H1 (cell line): ENCODE measurements at regions not wholly inside any gene's neighbourhood (a gene's known extent, or its start where the extent isn't known, plus 50 kb on each side); places are given as distances from the start of the nearest gene placed in this dataset.

ENCODE experiments used
- CTCF ChIA-PET: fragments of 300-600 bp; sonication (Branson Sonifier 250); formaldehyde crosslinking; loops from one replicate; lab custom pipeline; 2021; ENCODE audit not compliant: partially characterized antibody; lab: Charles Lee
- POLR2A ChIA-PET: fragments of 300-600 bp; sonication (Branson Sonifier 250); formaldehyde crosslinking; loops from one replicate; lab custom pipeline; 2021; ENCODE audit warnings: inconsistent platforms; ENCODE audit not compliant: partially characterized antibody; lab: Charles Lee
- DNase-seq, 2 experiments: peaks; one replicate each; pipeline versions ENCODE4 v3.0.0 to v3.0.0-alpha.2; 2010 to 2022; ENCODE audit warnings: low spot score in 2 of 2, low read depth in 1 of 2, mixed read lengths in 1 of 2
- FAIRE-seq: peaks from 2 replicates; lab custom pipeline; 2011; peaks lifted over from hg19 to GRCh38; lab: Jason Lieb, UNC
- H2AFZ ChIP-seq: 2 replicates; pipeline ENCODE4 v1.8.1; 2012; ENCODE audit warnings: low read length, inconsistent platforms
- H2AK5ac ChIP-seq: 2 replicates; pipeline ENCODE4 v1.6.1; 2013; ENCODE audit warnings: low read depth, low read length
- H2BK120ac ChIP-seq: replicated peaks from 2 replicates; pipeline ENCODE3; 2013; ENCODE audit warnings: low read depth, low read length, inconsistent platforms
- H2BK12ac ChIP-seq: 2 replicates; pipeline ENCODE4 v1.6.1; 2013; ENCODE audit warnings: low read depth, low read length
- H2BK15ac ChIP-seq: 2 replicates; pipeline ENCODE4 v1.6.1; 2013; ENCODE audit warnings: low read length
- H2BK20ac ChIP-seq: 2 replicates; pipeline ENCODE4 v1.6.1; 2013; ENCODE audit warnings: low read length
- H2BK5ac ChIP-seq: 2 replicates; pipeline ENCODE4 v1.6.1; 2013; ENCODE audit warnings: low read depth, low read length
- H3K14ac ChIP-seq: 2 replicates; pipeline ENCODE4 v1.6.1; 2013; ENCODE audit warnings: inconsistent platforms; ENCODE audit not compliant: insufficient read length
- H3K18ac ChIP-seq: 2 replicates; pipeline ENCODE4 v1.6.1; 2013; ENCODE audit warnings: low read length; ENCODE audit errors: extremely low read depth
- H3K23ac ChIP-seq: 2 replicates; pipeline ENCODE4 v1.6.1; 2013; ENCODE audit warnings: inconsistent platforms; ENCODE audit not compliant: insufficient read length
- H3K23me2 ChIP-seq: 2 replicates; pipeline ENCODE4 v1.6.1; 2013; ENCODE audit warnings: low read depth, low read length
- H3K27ac ChIP-seq: 2 replicates; pipeline ENCODE4 v1.6.1; 2011; ENCODE audit warnings: low read depth, low read length, inconsistent platforms
- H3K27me3 ChIP-seq, 4 experiments: replicated peaks in 1 of 4; 1 replicate in 1 of 4; 2 replicates in 3 of 4; pipeline versions ENCODE4 v1.6.1 to v1.8.1; 2011 to 2013; ENCODE audit warnings: low read length in 3 of 4, mild to moderate bottlenecking in 3 of 4, inconsistent platforms in 2 of 4, mixed read lengths in 2 of 4, moderate library complexity in 1 of 4; ENCODE audit not compliant: control insufficient read depth in 3 of 4, insufficient read depth in 3 of 4; ENCODE audit errors: extremely low read depth in 1 of 4
- H3K36me3 ChIP-seq, 4 experiments: 2 replicates each; pipeline versions ENCODE4 v1.6.1 to v1.8.1; 2011 to 2013; ENCODE audit warnings: mild to moderate bottlenecking in 4 of 4, low read length in 3 of 4, moderate library complexity in 2 of 4, control low read depth in 1 of 4, inconsistent platforms in 1 of 4; ENCODE audit not compliant: insufficient read depth in 4 of 4, control insufficient read depth in 2 of 4
- H3K4ac ChIP-seq: replicated peaks from 2 replicates; pipeline ENCODE3; 2013; ENCODE audit warnings: low read length, low read depth, mixed read lengths, inconsistent platforms; ENCODE audit not compliant: insufficient read length
- H3K4me1 ChIP-seq, 4 experiments: replicated peaks in 1 of 4; 1 replicate in 1 of 4; 2 replicates in 3 of 4; pipeline versions ENCODE4 v1.6.1 to v1.8.1; 2011 to 2013; ENCODE audit warnings: low read length in 3 of 4, inconsistent platforms in 2 of 4, mixed read lengths in 1 of 4; ENCODE audit not compliant: insufficient read depth in 4 of 4, control insufficient read depth in 3 of 4
- H3K4me2 ChIP-seq, 2 experiments: 2 replicates each; pipeline versions ENCODE4 v1.6.1 to v1.8.1; 2011 to 2013; ENCODE audit warnings: low read depth in 2 of 2, low read length in 2 of 2, control low read depth in 1 of 2, inconsistent platforms in 1 of 2, mild to moderate bottlenecking in 1 of 2; ENCODE audit not compliant: insufficient read depth in 1 of 2
- H3K4me3 ChIP-seq, 4 experiments: fragments of 200-600, 300-600 bp in 1 of 4; sonication (generic), shearing (Covaris generic), sonication (Bioruptor Twin) in 1 of 4; 2 replicates each; pipeline versions ENCODE4 v1.5.1 to v1.8.1; 2011 to 2016; ENCODE audit warnings: low read length in 4 of 4, low read depth in 3 of 4, control low read depth in 2 of 4, inconsistent platforms in 2 of 4, mild to moderate bottlenecking in 2 of 4, mixed read lengths in 1 of 4, moderate library complexity in 1 of 4; ENCODE audit not compliant: insufficient read depth in 2 of 4; ENCODE audit errors: extremely low read depth in 1 of 4
- H3K56ac ChIP-seq: replicated peaks from 2 replicates; pipeline ENCODE3; 2013; ENCODE audit warnings: low read depth, mild to moderate bottlenecking, mixed read lengths, low read length, inconsistent platforms; ENCODE audit not compliant: insufficient read length
- H3K79me1 ChIP-seq: 2 replicates; pipeline ENCODE4 v1.6.1; 2013; ENCODE audit warnings: low read depth, low read length, control low read depth
- H3K79me2 ChIP-seq, 2 experiments: 2 replicates each; pipeline versions ENCODE4 v1.6.1 to v1.8.1; 2012 to 2013; ENCODE audit warnings: low read length in 2 of 2, mild to moderate bottlenecking in 2 of 2, inconsistent platforms in 1 of 2; ENCODE audit not compliant: insufficient read depth in 2 of 2, control insufficient read depth in 1 of 2
- H3K9ac ChIP-seq, 4 experiments: replicated peaks in 1 of 4; 1 replicate in 1 of 4; 2 replicates in 3 of 4; pipeline versions ENCODE4 v1.6.1 to v1.8.1; 2011 to 2013; ENCODE audit warnings: low read depth in 3 of 4, low read length in 3 of 4, control low read depth in 2 of 4, mild to moderate bottlenecking in 2 of 4, moderate library complexity in 2 of 4, inconsistent platforms in 1 of 4; ENCODE audit errors: extremely low read depth in 1 of 4
- H3K9me3 ChIP-seq, 2 experiments: 2 replicates each; pipeline versions ENCODE4 v1.6.1 to v1.8.1; 2012 to 2013; ENCODE audit warnings: mild to moderate bottlenecking in 2 of 2, moderate library complexity in 2 of 2, control low read depth in 1 of 2, inconsistent platforms in 1 of 2, low read depth in 1 of 2, low read length in 1 of 2, mixed read lengths in 1 of 2; ENCODE audit not compliant: insufficient read depth in 2 of 2
- H4K20me1 ChIP-seq, 2 experiments: replicated peaks in 1 of 2; 2 replicates each; pipeline versions ENCODE3 to v1.8.1; 2011 to 2013; ENCODE audit warnings: inconsistent platforms in 2 of 2, low read length in 2 of 2, mild to moderate bottlenecking in 1 of 2; ENCODE audit not compliant: insufficient read depth in 2 of 2, control insufficient read depth in 1 of 2
- H4K5ac ChIP-seq: 2 replicates; pipeline ENCODE4 v1.6.1; 2013; ENCODE audit warnings: low read length, low read depth, mixed read lengths, inconsistent platforms; ENCODE audit not compliant: insufficient read length
- H4K8ac ChIP-seq: 2 replicates; pipeline ENCODE4 v1.8.0; 2013; ENCODE audit warnings: mild to moderate bottlenecking, moderate library complexity, low read length, inconsistent platforms; ENCODE audit not compliant: insufficient read depth; ENCODE audit errors: extremely low read depth
- H4K91ac ChIP-seq: replicated peaks from 2 replicates; pipeline ENCODE3; 2013; ENCODE audit warnings: low read length, mixed read lengths, inconsistent platforms; ENCODE audit not compliant: insufficient read length
- ATF2 ChIP-seq: IDR thresholded peaks from 2 replicates; pipeline ENCODE4 v1.6.1; 2012; ENCODE audit warnings: low read length, inconsistent platforms
- CHD1 ChIP-seq: IDR thresholded peaks from 2 replicates; pipeline ENCODE4 v1.6.1; 2012; ENCODE audit warnings: low read depth, low read length, improper control_type of control experiment
- EGR1 ChIP-seq: IDR thresholded peaks from 2 replicates; pipeline ENCODE4 v1.6.1; 2011; ENCODE audit warnings: low read depth, low read length, borderline replicate concordance
- EZH2 ChIP-seq: fragments of 200-600 bp; sonication (generic); IDR thresholded peaks from 2 replicates; pipeline ENCODE4 v1.7.1; 2012; ENCODE audit warnings: low read depth, mild to moderate bottlenecking, moderate library complexity, low read length, inconsistent platforms; ENCODE audit not compliant: severe bottlenecking
- HDAC2 ChIP-seq, 2 experiments: fragments of 300-600 bp in 1 of 2; sonication (generic) in 1 of 2; IDR thresholded peaks; 2 replicates each; pipeline ENCODE4 v1.6.1; 2011 to 2012; ENCODE audit warnings: low read depth in 2 of 2, low read length in 2 of 2, mild to moderate bottlenecking in 2 of 2, moderate library complexity in 2 of 2, borderline replicate concordance in 1 of 2, inconsistent platforms in 1 of 2
- NANOG ChIP-seq: IDR thresholded peaks from 2 replicates; pipeline ENCODE4 v1.6.1; 2011; ENCODE audit warnings: low read length, low read depth, mild to moderate bottlenecking, inconsistent platforms; ENCODE audit not compliant: insufficient read depth, poor library complexity, severe bottlenecking
- TAF7 ChIP-seq: optimal IDR thresholded peaks from 2 replicates; pipeline ENCODE3; 2011; ENCODE audit warnings: low read depth, mild to moderate bottlenecking, inconsistent platforms, low read length, moderate library complexity, borderline replicate concordance
- YY1 ChIP-seq: IDR thresholded peaks from 2 replicates; pipeline ENCODE4 v1.6.1; 2011; ENCODE audit warnings: low read depth, mild to moderate bottlenecking, low read length
- WGBS, 2 experiments: shearing (Covaris generic) in 1 of 2; methylation state at CpG; one replicate each; pipeline versions ENCODE4 v1.1.6 to v1.1.7; 2013 to 2015; ENCODE audit warnings: low lambda C conversion rate in 2 of 2, mixed read lengths in 2 of 2, inconsistent platforms in 1 of 2, low coverage in 1 of 2, missing lambda C conversion rate in 1 of 2; ENCODE audit not compliant: insufficient replicate concordance in 2 of 2, insufficient coverage in 1 of 2, insufficient read length in 1 of 2; ENCODE audit errors: extremely low coverage in 1 of 2, missing lambda C conversion rate in 1 of 2; 5-methylcytosine and 5-hydroxymethylcytosine counted together

GRCh38 chr4:3896441-3896840, 130.3 kb downstream of the ADRA2C start:
- no peak overlapping the region for H2AK5ac ChIP-seq
- no peak overlapping the region for H3K4ac ChIP-seq
- no peaks in the 10 kb centered on the region for H3K79me1 ChIP-seq
- no peak overlapping the region for H3K9ac ChIP-seq
- 84% methylated on average over 6 of the region's 6 CpGs; no CpG with 5 or more reads in 1 of the 2 experiments for WGBS, 2 experiments
- H3K9me3 ChIP-seq, result no peaks in the 10 kb centered on the region
- DNase-seq (no peak), FAIRE-seq (no peak)
- no peaks in the 10 kb centered on the region for H3K27me3 ChIP-seq
- H3K79me2 ChIP-seq, result no peaks in the 10 kb centered on the region
- no peak overlapping the region for H3K23ac ChIP-seq
- H2BK20ac ChIP-seq, result no peak overlapping the region
- no peak overlapping the region for H3K14ac ChIP-seq
- H3K23me2 ChIP-seq, result no peaks in the 10 kb centered on the region
- H3K56ac ChIP-seq, result no peak overlapping the region
- H3K4me3 ChIP-seq, result no peak overlapping the region
- H2BK5ac ChIP-seq, result no peak overlapping the region
- no peak overlapping the region for H4K91ac ChIP-seq
- H2BK12ac ChIP-seq, result no peak overlapping the region
- no peak overlapping the region for H4K5ac ChIP-seq
- ChIA-PET POLR2A (no interaction called here), CTCF (interaction anchor here (1.1 to 4.2 kb wide), 6 partner anchors 10 to 123 kb away, joined by 3 to 21 read pairs (median 4); no protein-coding TSS in a partner anchor)
- no peak overlapping the region for H4K8ac ChIP-seq
- TF ChIP-seq CHD1, result no peak
- TF ChIP-seq HDAC2 (IDR thresholded peaks at IDR 0.05; ENCODE audit: borderline replicate concordance in 1 of 2, low read depth in 2 of 2, low read length in 2 of 2), result no peak
- TF ChIP-seq ATF2, result no peak
- TF ChIP-seq TAF7, result no peak
- no peak for TF ChIP-seq EGR1
- no peak for TF ChIP-seq YY1
- TF ChIP-seq NANOG, result no peak
- no peak for TF ChIP-seq EZH2
- H3K36me3 ChIP-seq, result no peaks in the 10 kb centered on the region
- no peak overlapping the region for H2BK15ac ChIP-seq
- no peak overlapping the region for H3K4me2 ChIP-seq
- no peak overlapping the region for H2BK120ac ChIP-seq
- H3K27ac ChIP-seq, result no peak overlapping the region
- no peak overlapping the region for H3K18ac ChIP-seq
- peaks cover 0 to 6% (median 0%) of the 10 kb centered on the region in 4 experiments; a peak in 1 of 7 replicates for H3K4me1 ChIP-seq
- H2AFZ ChIP-seq, result no peak overlapping the region
- no peaks in the 10 kb centered on the region for H4K20me1 ChIP-seq
